UCSD-AML1 (cell line): ENCODE measurements at regions not wholly inside any gene's neighbourhood (a gene's known extent, or its start where the extent isn't known, plus 50 kb on each side); places are given as distances from the start of the nearest gene placed in this dataset.
"Not testable (repeated sequence)": the region's sequence is repeated elsewhere in the genome, so short reads cannot be mapped to it uniquely, and the experiment has no call there.

Source experiments
- DNase-seq: peaks from one replicate; lab custom pipeline; 2025; ENCODE audit not compliant: unreplicated experiment; lab: John Stamatoyannopoulos, UW

DNA sequence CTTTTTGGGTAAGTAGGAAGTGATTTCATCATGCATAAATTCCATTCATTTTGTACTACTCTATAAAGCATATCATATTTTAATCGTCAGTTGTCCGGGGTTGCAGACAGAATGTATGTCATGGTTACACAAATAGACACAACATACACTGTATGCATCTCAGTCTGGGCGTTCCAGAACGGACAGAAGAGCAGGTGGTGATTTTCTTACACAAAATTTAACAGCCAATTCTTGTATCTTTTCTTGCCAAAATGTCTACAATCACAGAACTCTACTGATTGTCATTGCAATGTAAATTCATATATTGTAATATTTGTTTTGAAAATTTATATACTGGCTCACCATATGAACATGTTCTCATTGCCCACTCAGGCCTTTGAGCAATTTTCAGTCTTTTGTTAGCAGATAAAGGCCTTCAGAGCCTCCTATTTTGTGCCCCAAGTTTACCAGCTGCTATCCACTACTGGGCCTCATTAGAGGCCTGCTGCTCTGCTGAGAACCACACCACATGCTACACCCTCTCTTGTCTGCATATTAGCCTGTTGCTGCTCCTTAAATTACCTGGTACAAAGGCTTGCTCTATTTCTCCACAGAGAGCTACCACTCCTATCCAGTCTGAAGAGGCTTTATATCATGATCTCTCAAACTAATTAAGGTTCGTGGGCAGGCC lies 61.5 kb downstream of the PRDM13 start:
- DNase-seq, result no peak

DNA sequence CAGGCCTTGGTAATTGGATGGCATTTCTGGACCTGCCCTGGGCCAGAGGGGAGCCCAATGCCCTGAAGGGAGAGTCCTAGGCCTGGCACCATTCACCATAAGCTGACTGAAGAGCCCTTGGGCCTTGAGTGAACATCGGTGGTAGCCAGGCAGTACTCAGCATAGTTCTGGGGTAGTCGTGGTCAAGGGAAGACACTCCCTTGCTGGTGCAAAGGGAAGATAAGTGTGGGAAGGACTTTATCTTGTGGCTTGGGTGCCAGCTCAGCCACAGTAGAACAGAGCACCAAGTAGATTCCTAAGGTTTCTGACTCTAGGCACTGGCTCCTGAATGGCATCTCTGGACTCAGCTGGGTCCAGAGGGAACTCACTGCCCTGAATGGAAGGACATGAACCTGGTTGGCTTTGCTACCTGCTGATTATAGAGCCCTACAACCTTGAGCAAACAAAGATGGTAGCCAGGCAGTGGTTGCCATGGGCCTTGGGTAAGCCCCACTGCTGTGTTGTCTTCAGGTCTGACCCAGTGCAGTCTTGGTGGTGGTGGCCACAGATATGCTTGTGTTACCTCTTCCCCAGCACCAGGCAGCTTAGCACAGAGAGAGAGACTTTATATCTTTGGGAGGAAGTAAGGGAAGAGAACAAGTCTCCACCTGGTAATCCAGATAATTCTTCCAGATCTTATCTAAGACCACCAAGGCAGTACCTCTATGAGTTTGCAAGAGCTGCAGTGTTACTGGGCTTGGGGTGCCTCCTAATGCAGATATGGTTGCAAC lies 83.5 kb downstream of the PRDM13 start:
- DNase-seq, result no peak

DNA sequence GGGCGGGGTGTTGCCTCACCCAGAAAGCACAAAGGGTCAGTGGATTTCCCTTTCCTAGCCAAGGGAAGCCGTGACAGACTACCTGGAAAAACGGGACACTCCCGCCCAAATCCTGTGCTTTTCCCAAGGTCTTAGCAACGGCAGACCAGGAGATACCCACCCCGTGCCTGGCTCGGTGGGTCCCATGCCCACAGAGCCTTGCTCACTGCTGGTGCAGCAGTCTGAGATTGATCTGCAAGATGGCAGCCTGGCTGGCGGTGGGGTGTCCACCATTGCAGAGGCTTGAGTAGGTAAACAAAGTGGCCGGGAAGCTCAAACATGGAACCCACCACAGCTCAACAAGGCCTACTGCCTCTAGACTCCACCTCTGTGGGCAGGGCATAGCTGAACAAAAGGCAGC lies 95.7 kb downstream of the PRDM13 start:
- not testable (repeated sequence) for DNase-seq

DNA sequence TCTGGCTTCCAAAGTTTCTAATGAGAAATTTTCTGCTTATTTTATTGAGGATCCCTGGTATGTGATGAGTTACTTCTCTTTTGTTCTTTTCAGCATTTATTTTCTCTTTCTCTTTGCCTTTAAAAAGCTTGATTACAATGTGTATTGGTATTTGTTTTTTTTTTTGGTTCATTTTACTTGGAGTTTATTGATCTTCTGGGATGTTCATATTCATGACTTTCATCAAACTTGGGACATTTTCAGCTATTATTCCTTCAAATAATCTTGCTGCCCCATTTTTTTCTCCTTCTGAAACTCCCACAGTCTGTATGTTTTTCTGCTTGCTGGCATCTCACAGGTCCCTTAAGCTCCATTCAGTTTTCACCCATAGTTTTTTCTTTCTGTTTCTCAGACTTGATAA lies 102.4 kb downstream of the PRDM13 start:
- no peak for DNase-seq

DNA sequence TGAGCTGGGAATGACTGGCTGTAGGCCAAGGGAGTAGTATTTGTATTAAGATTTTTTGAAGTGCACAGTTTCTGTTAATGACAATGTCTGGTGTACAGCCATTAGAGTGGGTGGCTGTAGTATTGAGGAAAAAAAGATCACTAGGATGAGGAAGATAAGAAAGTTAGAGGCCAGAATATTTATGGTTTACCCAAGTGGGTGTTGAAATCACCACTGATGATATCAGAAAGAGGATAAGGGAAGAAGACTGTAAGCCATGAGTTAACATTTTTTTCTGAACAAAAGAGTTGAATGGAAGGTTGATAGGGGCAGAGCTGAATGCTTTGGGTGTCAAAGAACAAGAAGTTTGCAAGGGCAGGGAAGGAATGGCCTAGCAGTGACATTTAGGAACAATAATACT lies 104.7 kb downstream of the PRDM13 start:
- no peak for DNase-seq

DNA sequence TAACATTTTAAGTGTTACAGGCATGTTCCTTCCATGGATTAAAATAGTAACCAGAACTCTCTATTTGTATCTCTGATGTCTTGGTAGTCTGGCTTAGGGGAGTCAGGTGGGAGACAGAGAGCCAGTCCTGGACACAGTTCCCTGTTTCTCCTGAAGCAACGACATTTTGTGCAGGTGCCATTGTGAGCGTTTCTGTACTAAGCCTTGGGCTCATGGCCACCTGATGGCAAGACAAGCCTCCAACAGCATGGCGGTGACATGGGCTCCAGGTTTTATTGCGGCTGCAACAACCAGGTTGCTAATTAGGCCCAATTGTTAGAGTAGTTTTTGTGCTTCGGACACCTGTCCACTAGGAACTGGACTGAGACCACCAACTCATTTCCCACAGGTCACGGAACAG lies 105.3 kb downstream of the PRDM13 start:
- no peak for DNase-seq

DNA sequence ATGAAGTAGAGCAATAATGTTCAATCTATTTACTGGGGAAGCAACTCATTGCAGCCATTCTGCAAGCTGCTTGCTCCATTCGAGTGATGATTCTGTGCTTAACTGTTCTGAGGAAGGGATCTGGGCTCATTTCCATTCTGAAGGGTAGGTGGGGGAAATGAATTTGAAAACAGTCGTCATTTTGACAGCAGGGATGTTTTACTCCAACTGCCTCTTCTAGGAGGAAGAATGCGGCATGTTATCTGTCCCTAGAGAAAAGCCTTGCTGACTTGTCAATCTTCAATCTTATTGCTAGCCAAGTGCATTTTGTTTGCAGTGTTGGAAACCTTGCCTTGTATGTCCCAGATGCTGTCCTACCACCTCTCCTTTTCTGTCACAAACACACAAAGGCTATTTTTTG lies 105.9 kb downstream of the PRDM13 start:
- no peak for DNase-seq

DNA sequence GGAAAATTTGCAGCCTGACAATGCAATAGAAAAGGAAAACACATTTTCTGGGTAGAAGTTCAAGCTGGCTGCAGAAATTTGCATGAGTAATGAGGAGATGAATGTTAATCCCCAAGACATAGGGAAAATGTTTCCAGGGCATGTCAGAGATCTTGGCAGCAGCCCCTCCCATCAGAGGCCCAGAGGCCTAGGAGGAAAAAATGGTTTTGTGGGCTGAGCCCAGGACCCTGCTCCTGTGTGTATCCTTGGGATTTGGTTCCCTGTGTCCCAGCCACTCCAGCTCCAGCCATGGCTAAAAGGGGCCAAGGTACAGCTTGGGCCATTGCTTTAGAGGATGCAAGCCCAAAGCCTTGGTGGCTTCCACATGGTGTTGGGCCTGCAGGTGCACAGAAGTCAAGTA lies 115.4 kb downstream of the PRDM13 start:
- not testable (repeated sequence) for DNase-seq

DNA sequence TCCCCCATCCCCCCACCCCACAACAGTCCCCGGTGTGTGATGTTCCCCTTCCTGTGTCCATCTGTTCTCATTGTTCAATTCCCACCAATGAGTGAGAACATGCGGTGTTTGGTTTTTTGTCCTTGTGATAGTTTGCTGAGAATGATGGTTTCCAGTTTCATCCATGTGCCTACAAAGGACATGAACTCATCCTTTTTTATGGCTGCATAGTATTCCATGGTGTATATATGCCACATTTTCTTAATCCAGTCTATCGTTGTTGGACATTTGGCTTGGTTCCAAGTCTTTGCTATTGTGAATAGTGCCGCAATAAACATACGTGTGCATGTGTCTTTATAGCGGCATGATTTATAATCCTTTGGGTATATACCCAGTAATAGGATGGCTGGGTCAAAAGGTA lies 123.6 kb downstream of the PRDM13 start:
- not testable (repeated sequence) for DNase-seq

DNA sequence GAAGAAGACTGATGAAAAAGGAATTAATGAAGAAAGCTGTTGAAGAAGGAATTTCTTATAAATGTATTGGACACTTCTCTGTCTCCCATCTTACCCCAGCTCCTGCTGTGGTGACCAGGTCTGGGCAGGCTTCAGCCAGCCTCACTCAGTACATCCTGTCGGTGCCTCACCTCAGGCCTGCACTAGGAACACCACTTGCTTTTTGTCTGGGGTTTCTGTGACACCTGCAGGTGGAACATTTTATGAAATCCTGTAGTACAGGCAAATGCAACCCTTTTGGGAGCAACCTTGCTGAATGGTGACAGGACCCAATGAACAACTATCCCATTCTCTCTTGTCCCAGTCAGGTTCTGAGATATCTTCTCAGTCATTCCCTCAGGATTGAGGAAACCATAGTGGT lies 129.7 kb downstream of the PRDM13 start:
- no peak for DNase-seq

DNA sequence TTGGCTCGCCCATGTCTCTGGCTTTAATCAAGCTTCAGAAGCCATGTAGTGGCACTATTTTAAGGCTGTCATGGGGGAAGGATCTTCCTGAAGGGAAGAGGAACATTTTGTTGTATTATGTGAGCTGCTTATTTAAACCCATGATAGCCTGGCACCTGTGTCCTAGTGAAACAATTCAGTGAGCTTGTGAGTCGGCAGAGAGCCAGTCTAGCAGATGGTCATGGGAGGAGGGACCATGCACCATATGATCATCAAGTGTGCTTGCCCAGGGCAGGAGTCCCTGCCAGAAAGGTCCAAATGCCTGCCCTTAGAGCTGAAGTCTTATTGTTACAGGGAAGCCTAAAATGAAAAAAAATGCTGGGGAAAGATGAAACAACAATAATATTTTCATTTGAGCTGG lies 132.9 kb downstream of the PRDM13 start:
- no peak for DNase-seq

DNA sequence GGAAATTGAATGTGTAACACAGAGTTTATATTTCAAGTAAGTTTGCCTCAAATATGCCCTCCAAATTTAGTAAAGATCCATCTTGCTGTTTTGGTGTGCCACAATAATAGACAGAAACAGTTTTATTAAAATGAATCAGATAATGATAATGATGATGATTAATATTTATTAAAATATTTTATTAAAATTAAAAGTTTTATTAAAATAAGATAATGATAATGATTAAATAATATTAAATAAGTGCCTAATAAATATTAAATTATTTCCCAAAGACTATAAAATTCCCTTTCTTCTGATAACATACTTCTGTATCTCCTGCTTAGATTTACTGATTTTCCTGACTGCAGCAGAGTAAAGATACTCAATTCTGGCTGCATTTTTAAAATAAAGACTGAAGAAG lies 134.5 kb downstream of the PRDM13 start:
- DNase-seq, result no peak

DNA sequence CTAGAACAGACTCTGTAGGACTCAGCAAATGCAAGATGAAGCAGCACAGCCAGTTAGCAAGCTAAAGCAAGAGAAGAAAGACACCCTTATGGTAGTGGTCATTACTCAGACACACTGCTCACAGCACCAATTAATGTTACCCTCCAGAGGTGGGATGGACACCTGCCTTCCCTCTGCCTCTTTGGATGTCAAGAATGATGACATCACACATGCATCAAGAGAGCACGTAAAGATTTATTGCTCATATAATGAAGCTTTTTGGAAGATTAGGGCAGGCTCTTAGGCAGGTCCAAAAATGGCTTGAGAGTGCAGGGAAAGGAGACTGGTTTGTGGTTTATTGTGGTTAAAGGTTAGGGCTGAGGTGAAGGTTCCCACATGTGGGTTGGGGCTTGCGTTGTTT lies 137.0 kb downstream of the PRDM13 start:
- no peak for DNase-seq

DNA sequence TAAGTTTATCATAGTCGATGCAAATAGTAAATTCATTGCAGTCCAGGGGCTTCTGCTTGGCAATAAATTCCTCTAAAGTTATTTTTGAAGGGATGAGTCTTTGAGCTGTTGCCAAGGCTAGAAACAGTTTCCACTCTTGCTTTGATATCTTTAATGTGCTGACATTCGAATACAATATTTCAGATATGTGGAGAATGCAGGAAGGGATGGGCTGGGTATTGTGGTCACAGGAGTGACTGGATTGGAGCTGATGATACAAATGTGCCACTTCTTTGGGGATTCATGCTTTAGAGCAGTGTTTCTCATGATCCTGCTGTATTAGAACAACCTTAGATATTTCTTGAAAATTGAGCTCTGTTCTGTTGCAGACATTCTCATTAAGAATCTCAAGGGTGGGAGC lies 139.0 kb downstream of the PRDM13 start:
- DNase-seq, result no peak

DNA sequence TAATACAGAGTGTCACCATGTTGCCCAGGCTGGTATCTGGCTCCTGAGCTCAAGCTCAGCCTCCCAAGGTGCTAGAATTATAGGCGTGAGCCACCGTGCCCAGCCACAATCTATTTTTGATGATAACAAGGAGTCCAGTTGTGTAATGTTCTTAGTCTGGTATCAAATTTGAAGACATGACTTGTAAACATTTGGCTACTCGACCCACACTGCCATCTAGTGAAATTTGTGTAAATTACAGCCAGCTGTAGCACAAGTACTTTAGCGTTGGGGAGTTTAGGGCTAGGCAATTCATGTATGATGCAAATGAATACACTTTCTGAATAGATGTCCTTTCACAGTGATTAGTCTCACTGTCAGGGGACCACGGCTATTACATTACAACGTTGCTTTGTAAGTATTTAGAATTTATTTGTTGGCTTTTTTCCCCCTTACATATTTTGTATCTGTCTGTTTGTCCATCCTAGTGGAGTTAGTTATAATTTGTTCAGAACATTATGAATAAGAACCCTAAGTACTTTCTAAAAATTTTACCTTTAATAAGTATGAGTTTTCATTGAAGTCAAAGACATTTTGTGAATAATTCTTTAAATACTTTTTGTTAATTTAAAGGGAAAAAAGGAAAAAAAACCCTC lies 139.7 kb downstream of the PRDM13 start:
- peak; percentile 11 for DNase-seq

DNA sequence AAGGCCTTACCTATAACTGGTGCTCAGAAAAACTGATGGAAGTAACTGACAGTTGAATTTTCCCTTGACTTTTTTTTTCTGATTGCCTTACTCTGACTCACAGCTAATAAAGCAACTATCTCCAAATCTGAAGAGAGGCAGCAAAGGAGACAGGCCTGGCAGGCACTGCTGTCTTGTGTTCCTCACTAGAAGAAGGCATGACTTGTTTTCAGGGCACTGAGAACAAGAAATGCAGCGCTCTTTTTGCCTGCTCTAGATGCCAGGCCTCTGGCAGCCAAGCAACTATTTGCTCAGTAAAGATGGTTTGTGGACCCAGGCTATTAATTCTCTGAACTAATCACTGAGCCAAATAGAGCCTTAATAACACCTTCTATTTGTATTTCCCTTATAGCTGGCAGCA lies 155.1 kb downstream of the PRDM13 start:
- no peak for DNase-seq

DNA sequence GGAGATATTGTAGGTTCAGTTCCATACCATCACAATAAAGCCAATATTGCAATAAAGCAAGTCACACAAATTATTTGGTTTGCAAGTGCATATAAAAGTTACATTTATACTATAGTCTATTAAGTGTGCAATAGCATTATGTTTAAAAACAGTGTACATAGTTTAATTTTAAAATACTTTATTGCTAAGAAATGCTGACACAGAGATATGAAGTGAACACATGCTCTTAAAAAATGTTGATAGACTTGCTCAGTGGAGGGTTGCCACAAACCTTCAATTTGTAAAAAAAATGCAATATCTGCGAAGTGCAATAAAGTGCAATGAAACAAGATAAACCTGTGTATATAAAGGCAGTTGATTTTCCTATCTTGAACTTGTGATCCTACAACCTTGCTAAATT lies 161.5 kb downstream of the PRDM13 start:
- no peak for DNase-seq

DNA sequence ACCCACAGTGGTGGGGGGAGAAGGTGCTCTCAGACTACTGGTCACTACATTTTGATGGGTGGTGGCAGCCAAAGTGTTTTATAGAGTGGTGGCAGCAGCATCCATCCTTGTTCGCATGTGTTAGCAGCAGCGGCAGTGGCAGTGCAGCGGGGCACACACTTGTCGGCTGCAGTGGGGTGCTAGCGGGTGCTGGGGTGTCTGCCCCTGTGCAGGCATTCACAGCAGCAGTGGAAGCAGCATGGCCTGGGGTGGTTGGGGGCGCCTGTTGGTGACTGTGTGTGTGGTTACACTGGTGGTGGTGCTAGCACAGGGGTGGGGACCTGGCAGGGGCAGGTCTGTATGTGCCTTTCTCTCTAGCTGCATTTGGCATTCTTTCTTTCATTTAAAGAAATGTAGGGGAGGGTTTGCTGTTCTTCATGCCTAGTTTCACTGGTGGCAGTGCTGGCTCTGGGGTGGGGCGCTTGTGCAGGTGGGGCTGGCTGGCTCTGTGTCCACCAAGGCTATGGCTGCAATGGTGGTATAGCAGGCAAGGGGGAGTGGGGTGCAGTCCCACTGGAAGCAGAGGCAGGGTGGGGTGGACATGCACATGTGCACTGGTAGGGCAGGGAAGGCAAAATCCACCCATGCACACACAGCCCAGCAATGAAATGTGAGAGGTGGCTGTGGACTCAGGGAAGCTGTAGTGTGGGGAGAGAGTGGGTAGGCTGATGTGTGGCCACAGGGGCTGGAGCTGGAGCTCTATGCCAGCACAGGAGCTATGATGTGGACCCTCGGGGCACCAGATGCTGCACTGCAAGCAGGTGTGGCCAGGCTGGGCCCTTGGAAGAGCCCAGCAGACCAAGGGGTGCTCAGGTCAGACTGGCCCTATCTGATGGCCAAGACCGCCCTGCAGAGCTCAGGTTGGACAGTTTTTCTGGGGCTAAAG lies 173.3 kb downstream of the PRDM13 start:
- DNase-seq, result no peak

DNA sequence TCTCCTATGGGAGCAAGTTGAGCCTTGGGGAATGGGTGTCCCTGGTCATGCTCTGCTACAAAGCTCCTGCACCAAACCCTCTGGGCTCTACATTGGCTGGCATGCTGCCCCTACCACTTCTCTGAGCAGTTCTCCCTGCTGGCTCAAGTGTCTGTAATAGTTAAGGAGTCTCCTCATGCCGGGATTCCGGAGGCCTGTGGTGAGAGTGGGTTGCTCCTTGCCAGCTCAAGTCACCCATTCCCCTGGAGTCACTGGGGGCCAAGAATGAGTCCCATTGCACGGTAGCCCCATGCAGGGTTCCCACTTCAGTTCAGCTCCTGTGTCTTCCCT lies 173.9 kb downstream of the PRDM13 start:
- DNase-seq, result no peak

DNA sequence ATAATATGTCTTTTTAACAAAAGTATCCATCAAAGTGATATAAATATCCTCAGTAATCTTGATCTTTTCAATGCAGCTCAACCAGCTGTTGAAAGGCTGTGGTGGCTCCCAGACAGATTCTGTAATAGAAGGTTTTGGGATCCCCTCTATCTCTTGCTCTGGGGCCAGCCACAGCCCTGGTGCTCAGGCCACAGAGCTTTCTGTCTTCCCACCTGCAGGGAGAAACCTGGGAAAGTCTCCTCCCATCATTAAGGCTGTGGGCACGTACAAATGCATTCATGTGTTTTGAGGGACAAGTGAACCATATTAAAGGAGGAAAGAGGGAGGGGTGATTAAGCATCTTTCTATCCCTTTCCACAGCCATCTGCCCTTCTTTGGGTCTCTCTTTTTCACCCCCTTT lies 183.1 kb downstream of the PRDM13 start:
- no peak for DNase-seq

DNA sequence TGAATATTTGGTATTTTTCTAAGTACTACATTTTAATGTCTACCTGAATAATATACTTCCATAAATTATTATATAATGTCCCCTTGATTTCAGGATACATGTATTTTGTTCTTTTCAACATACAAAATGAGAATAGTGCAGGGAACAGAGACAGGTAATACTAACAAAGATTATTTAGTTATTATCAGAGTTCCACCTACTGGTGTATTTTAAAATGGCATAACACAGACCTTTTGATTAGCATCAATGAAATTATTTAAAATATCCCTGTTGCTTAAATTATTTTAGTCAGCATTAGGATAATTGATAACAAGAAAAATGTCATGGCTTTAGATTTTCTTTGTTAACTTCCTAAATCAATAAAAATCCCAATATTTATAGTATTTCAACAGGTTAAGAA lies 184.0 kb downstream of the PRDM13 start:
- no peak for DNase-seq
